A673 (cell line): ENCODE measurements at regions not wholly inside any gene's neighbourhood (a gene's known extent, or its start where the extent isn't known, plus 50 kb on each side); places are given as distances from the start of the nearest gene placed in this dataset.

Experiments used
- EZH2 ChIP-seq: fragments of 200-600 bp; sonication (generic); IDR thresholded peaks from 2 replicates; pipeline ENCODE4 v1.6.1; 2017; ENCODE audit warnings: borderline replicate concordance, low read depth, mild to moderate bottlenecking, mixed read lengths, antibody characterized with exemption, low read length; ENCODE audit not compliant: poor library complexity, severe bottlenecking
- TF ChIP-seq, protein P1 (sequence below): fragments of 300-800, 200-600 bp; sonication (generic); conservative IDR thresholded peaks from 2 replicates; pipeline ENCODE4 v1.5.1; 2017; ENCODE audit warnings: low read depth, mild to moderate bottlenecking, antibody characterized with exemption, low read length, moderate library complexity, mixed read lengths

GRCh38 chr10:126722726-126723125 lies 52.2 kb upstream of the C10orf90 start:
- TF ChIP-seq, protein P1, sequence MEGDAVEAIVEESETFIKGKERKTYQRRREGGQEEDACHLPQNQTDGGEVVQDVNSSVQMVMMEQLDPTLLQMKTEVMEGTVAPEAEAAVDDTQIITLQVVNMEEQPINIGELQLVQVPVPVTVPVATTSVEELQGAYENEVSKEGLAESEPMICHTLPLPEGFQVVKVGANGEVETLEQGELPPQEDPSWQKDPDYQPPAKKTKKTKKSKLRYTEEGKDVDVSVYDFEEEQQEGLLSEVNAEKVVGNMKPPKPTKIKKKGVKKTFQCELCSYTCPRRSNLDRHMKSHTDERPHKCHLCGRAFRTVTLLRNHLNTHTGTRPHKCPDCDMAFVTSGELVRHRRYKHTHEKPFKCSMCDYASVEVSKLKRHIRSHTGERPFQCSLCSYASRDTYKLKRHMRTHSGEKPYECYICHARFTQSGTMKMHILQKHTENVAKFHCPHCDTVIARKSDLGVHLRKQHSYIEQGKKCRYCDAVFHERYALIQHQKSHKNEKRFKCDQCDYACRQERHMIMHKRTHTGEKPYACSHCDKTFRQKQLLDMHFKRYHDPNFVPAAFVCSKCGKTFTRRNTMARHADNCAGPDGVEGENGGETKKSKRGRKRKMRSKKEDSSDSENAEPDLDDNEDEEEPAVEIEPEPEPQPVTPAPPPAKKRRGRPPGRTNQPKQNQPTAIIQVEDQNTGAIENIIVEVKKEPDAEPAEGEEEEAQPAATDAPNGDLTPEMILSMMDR: no peak
- TF ChIP-seq EZH2: no peak
